Activated CD4-positive, CD25-positive, alpha-beta regulatory T cell (primary cell): ENCODE measurements at regions not wholly inside any gene's neighbourhood (a gene's known extent, or its start where the extent isn't known, plus 50 kb on each side); places are given as distances from the start of the nearest gene placed in this dataset.
"Not testable (repeated sequence)": the region's sequence is repeated elsewhere in the genome, so short reads cannot be mapped to it uniquely, and the experiment has no call there.

Source experiments
- DNase-seq, 4 experiments: peaks; one replicate each; lab custom pipeline; 2025; lab: John Stamatoyannopoulos, UW

GRCh38 chr15:39420853-39421192 lies 160.1 kb upstream of the THBS1 start:
- not testable (repeated sequence) for DNase-seq

GRCh38 chr15:39426552-39427532 lies 154.0 kb upstream of the THBS1 start:
- peak in 2 of 4 experiments; percentile 8 to 12 for DNase-seq

GRCh38 chr15:39427705-39428104 lies 153.2 kb upstream of the THBS1 start:
- DNase-seq: no peak

- no peak for DNase-seq
Measured at GRCh38 chr15:39429898-39430357, 151.0 kb upstream of the THBS1 start.

GRCh38 chr15:39430389-39430788 lies 150.5 kb upstream of the THBS1 start:
- DNase-seq: no peak

DNA sequence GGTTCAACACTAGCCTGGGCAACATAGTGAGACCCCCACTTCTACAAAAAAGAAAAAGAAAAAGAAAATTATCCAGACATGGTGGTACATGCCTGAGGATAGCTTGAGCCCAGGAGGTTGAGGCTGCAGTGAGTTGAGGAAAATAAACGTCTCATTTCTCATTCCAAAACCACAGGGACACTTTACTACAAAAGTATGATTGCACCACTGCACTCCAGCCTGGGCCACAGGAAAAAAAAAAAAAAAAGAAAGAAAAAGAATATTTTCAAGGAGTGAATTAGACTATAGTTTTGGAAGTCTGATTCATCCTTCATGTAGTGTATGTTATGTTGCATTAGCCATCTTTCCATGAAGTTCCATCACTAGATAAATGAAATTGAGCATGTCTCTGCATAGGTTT lies 149.5 kb upstream of the THBS1 start:
- no peak for DNase-seq

- DNase-seq: no peak
Measured at GRCh38 chr15:39432026-39432425, 148.9 kb upstream of the THBS1 start.

DNA sequence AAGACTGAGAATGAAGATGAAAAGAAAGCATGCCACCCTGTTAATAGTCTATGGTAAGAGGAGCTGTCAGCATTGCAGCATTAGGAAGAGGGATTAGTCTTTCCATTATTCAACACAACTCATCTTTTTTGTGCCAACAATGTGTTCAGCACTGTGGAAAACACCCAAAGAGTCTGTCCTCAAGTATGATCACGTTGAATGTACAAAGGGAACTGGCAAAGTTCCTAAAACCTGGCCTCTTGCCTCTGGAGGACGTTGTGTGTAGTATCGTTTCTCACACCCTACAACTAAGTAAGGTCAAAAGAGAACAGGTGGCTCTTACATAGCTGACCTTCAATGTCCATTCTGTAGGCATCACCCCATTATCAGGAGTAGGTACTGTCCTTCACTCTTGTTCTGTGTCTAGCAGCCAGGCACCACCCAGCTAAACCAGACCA lies 147.9 kb upstream of the THBS1 start:
- no peak for DNase-seq

DNA sequence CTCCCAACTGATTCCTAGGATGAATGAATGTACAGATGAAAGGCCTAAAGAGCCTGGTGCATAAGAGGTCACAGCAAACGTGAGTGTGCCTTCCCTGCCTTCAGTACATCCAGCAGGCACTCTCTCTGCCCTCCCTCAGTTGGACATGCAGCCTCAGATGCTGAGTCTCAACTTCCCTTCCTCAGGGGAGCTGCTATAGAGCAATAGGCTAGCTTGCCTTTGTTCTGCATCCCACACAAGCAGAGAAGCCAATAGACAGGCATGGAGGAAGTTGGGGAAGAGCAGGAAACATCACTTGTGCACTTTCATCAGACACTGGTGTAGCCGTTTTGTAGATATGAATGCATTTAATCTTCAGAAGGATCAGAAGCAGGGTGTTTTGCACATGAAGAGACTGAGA lies 147.5 kb upstream of the THBS1 start:
- no peak for DNase-seq

- no peak for DNase-seq
Measured at GRCh38 chr15:39434163-39434562, 146.7 kb upstream of the THBS1 start.

DNA sequence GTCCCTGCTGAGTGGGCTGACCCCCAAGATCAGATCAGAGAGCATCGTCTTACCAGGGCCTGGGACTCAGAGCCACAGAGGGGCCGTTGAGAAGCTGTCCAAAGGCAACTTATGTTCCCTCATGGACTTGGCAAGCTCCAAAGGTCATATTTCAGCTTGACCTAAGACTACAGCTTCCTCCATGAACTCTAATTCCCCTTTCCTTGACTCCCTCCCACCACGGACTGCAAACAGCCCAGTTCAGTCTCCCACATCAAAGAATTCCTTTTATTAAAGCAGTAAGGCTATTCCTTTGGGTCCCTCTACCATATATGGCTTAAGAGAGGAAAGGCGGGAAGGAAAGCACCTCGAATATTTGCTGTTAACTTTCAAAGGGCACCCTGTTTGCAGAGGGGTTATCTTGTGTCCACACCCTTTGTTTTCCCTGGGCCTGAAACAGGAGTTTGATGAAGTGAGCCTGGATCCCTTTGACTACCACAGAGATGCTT lies 146.1 kb upstream of the THBS1 start:
- no peak for DNase-seq

- DNase-seq: no peak
Measured at GRCh38 chr15:39435244-39435643, 145.6 kb upstream of the THBS1 start.

GRCh38 chr15:39438260-39438659 lies 142.6 kb upstream of the THBS1 start:
- DNase-seq: no peak

DNA sequence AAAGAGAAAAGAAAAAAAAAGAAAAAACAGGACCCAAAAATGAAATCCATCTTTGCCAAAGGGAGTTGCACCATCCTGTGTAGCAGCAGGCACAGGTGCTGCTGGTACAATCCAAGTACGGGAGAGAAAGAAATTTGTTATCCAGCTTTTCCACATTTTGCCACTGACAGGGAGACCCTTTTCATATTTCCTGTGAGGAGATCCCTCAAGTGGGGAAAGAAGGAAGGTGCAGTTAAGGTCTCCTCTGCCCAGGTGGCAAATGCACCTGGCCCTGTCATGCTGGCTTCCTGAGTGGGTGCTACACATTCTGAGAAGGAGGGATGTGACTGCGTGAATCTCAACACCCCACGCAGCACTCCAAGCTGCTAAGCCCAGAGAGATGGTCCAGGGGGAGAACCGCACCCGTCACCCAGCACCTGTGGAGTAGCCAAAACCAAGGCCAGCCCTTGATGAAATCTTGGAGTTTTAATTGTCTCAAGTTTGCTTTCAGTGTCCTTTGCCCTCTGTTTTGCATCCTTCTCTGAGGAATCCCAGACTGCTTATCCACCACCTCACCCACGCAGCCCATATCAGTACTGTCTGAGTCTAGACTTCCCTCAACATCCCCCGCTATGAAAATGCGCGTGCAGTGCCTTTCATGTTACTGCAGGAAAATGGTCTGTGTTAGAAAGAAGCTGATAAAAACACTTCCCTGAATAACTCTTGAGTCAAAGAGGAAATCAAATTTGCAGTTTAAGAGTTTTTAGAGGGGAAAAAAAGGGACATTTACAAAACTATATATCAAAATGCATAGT lies 141.9 kb upstream of the THBS1 start:
- no peak for DNase-seq

DNA sequence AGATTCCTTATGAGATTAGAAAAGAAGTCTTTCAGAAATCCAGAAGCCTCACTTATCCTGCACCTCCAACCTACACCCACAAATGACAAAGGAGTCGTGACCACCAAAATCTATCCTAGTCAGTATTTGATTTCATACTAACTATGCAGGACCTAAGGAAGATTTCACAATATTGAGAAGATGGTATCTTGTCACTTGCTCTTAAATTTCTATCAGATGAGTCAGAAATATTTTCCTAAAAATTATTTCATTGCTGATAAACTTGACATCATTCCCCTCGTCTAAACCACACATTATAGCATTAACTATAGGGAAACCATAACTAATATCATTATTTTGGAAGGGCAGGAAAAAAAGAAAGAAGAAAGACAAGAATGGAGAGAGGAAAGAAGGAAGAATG lies 138.0 kb upstream of the THBS1 start:
- no peak for DNase-seq

- DNase-seq: no peak
Measured at GRCh38 chr15:39443659-39444219, 137.1 kb upstream of the THBS1 start.

- no peak for DNase-seq
Measured at GRCh38 chr15:39444735-39445470, 136.0 kb upstream of the THBS1 start.

GRCh38 chr15:39445931-39446330 lies 134.9 kb upstream of the THBS1 start:
- no peak for DNase-seq

GRCh38 chr15:39447346-39447745 lies 133.5 kb upstream of the THBS1 start:
- no peak for DNase-seq

DNA sequence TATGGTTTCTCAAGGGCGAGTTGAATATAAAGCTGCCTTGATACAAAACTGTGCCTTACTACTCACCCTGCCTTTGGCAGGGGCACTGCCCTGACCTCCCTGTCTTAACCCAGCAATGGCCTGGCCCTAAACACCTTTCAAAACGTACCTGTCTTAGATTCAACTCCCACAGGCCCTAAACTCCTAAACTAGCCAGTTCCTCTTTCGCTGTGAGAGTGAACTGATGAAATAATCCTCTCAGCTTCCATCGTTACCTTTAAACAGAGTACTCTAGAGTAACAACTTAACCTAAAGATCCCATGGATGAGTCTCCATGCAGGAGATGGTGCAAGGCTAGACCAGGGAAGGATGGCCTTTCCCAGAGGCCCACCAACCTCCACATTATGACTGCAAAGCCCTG lies 133.0 kb upstream of the THBS1 start:
- DNase-seq: no peak

- no peak for DNase-seq
Measured at GRCh38 chr15:39448409-39448808, 132.5 kb upstream of the THBS1 start.
